GM13976 (cell line): ENCODE measurements at regions not wholly inside any gene's neighbourhood (a gene's known extent, or its start where the extent isn't known, plus 50 kb on each side); places are given as distances from the start of the nearest gene placed in this dataset.

Experiments
- DNase-seq: peaks from one replicate; pipeline ENCODE4 v3.0.0; 2012; ENCODE audit warnings: low spot score
- in situ Hi-C: fragments of 300-500 bp; cut with MboI; formaldehyde crosslinking; loops from one replicate; pipeline ENCODE4 v1.12.0; 2022; ENCODE audit warnings: low sequenced_read_pairs, mixed read lengths, inconsistent platforms; ENCODE audit not compliant: unreplicated experiment
- TF ChIP-seq, protein P1 (sequence below): IDR thresholded peaks from 2 replicates; pipeline ENCODE4 v1.5.1; 2012; ENCODE audit warnings: borderline replicate concordance, mild to moderate bottlenecking; ENCODE audit not compliant: insufficient read depth; ENCODE audit errors: extremely low read depth, missing control alignments, control extremely low read depth

DNA sequence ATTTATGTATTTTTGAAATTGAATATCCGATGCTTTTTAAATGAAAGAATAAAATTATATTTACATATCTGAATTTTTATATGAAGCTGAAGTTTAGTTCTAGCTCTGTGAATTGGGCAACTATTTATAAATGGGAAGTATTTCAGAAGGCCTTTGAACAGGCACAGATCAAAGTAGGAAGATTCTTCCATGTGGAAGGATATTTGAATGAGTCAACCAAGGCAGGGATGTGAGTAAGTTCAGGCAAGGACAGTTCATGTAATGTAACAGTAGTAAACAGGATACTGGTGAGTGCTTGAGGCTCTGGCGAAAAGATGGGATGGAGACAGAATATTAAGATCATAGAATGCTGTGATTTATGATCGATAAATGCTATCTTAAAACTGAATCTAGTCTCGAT is 417.8 kb upstream of the CCDC179 start:
- no peak for DNase-seq
- in situ Hi-C loops: no loop called here
- TF ChIP-seq, protein P1, sequence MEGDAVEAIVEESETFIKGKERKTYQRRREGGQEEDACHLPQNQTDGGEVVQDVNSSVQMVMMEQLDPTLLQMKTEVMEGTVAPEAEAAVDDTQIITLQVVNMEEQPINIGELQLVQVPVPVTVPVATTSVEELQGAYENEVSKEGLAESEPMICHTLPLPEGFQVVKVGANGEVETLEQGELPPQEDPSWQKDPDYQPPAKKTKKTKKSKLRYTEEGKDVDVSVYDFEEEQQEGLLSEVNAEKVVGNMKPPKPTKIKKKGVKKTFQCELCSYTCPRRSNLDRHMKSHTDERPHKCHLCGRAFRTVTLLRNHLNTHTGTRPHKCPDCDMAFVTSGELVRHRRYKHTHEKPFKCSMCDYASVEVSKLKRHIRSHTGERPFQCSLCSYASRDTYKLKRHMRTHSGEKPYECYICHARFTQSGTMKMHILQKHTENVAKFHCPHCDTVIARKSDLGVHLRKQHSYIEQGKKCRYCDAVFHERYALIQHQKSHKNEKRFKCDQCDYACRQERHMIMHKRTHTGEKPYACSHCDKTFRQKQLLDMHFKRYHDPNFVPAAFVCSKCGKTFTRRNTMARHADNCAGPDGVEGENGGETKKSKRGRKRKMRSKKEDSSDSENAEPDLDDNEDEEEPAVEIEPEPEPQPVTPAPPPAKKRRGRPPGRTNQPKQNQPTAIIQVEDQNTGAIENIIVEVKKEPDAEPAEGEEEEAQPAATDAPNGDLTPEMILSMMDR: no peak

DNA sequence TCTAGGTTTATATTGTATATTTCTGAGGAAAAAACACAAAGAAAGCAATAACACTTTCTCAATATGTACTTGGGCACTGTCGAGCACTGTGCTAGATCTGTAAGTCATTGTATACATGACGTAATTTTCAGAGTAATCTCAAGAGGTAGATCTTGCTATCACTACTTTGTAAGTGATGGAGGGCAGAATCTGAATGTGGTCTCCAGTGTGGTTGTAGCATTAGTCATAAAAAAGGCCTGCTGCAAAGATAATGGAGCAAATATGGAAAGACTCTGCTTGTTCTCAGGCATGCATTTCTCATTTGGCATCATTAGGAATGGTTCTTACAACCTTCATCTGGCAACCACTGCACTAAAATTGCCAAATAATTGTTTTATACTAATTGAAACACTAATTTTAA is 419.8 kb upstream of the CCDC179 start:
- no peak for DNase-seq
- TF ChIP-seq, protein P1: no peak
- in situ Hi-C loops: no loop called here

DNA sequence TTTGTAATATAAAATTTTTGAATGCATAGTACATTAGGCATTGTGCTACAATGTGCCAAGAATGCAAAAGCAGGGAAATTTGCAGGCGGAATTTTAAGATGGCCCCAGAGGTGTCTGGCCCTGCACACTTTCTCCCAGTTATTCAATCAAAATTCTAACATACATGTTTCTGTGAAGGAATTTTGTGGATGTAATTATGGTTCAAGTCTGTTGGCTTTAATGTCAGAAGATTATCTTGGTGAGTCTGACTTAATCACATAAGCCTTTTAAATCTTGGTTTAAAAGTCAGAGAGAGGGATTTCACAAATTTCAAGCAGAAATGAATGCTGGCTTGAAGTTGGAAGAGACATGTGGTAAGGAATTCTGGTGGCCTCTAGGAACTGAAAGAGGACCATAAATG is 423.4 kb upstream of the CCDC179 start:
- TF ChIP-seq, protein P1: no peak
- in situ Hi-C loops: no loop called here
- no peak for DNase-seq

DNA sequence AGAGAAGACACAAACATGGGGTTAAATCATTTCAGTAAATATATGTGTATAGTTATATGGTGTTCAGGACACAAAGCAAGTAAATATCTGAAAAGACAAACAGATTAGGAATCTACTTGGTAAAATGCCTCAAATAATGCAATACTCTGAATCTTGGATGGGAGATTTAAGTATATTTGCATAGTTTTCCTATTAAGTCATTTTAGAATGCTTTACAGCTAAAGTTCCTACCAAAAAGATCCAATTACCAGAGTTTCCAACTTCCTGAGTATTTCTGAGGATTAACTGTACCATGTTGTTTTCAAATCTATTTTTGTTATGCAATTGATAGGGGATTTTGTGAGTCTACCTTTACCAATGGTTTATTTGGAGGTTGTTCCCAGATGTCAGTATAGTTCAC is 424.4 kb upstream of the CCDC179 start:
- TF ChIP-seq, protein P1: no peak
- DNase-seq: no peak
- in situ Hi-C loops: no loop called here

DNA sequence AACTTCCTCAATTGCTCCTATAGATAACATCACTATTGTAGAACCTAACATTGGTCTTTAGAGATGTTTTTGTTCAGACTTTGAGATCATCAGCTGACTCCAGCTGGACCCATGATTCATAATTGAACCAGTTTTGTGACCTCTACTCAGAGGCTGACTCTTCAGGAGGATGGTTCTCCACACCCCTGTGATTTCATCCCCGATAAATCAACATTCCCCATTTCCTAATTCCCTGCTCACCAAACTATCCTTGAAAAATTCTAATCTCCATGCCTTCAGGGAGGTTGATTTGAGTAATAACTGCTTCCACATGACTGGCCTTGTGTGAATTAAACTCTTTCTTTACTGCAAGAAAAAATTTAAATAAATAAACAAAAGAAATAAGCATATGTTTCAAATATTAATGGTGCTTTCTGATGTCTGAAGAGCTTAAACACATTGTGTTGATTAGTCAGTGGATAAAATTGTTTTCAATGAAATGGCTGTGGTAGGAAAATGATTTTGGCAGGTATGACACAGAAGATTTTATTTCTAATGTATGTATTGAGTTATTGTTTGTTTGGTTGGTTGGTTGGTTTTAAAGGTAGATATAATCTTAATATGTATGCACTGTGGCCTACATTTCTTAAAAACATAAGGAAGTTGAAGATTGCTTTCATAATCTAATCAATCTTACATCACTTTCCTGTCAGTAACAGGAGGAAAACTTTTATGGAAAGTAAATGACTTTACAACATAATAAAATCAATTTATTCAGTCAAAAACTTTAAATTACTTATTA is 427.9 kb upstream of the CCDC179 start:
- DNase-seq: no peak
- in situ Hi-C loops: no loop called here

DNA sequence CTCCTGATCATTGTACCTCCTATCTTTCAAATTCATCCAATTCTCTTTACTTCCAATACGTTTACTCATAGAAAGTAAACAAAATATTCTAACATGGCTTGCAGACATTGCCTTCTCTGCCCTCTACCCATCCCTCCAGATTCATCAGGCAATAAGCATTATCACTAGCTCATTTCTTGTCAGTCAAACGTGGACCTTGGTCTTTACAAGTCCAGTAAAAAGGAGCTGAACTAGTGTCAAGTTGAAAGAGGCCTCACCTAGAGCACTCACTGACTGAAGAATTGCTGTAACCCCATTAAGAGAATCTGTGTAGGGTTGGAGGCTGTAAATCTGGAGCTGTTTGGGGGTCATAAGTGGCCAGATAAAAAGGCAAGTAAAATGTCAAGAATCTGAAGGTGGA is 435.0 kb upstream of the CCDC179 start:
- in situ Hi-C loops: no loop called here
- no peak for DNase-seq
- TF ChIP-seq, protein P1: no peak

More for the DNA sequence above, 427.9 kb upstream of the CCDC179 start:
- TF ChIP-seq, protein P1: no peak

DNA sequence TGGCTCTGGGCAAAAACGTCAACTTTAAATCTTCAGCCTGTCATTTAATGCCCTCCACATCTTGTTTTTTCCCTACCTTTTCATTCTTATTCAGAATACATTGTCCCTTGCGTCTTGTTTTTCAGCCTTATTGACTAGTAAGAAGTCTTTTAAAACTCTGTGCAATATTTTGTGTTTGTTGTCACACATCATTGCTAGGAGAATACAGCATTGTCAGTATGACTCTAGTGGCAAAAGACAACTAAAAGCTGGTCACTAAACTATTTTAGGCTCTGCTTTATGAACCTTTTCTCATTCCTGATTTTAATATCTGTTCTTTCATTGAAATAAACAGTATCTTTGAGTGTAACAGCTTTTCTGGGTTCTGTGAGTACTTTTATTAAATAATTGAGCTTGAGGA is 447.8 kb upstream of the CCDC179 start:
- DNase-seq: no peak
- in situ Hi-C loops: no loop called here
- TF ChIP-seq, protein P1: no peak
